ENCODE measurements at regions not wholly inside any gene's neighbourhood (a gene's known extent, or its start where the extent isn't known, plus 50 kb on each side); places are given as distances from the start of the nearest gene placed in this dataset.

DNA sequence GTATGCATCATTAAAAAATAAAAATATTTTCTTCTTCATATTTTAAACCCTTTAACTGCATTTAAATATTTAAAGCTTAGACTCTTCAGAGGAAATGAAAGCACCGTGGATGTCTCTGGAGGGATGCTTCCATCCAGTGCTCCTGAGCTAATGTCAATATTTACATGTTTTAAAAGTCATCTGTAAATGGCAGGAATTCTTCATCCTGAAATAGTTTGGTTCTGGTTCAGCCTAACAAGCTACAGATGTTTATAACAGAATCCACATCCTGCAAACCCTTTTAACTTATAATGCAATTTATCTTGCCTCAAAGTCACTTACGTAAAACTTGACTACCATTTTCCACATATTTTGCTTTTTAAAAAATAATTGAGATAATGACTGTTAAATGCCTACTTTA lies 1207.3 kb downstream of the SLC16A7 start:
- DNase-seq, result no peak

DNA sequence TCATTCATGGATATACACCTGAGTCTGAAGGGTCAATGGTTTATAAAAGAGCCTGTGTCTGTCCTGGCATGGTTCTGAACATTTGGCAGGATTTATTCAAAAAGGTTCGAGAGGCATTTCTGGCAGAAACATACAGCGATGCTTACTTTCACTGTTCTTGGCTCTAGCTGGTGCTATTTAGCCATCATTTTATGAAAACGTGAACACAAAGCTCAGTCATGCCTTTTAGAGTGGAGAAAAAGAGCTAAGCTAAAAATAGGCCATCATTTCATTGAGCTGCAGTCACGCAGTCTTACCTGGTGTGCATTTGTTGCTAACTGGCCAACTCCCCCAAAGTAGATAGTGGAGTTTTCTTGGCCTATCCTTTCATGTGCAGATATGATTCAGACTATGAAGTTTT lies 1209.5 kb downstream of the SLC16A7 start:
- no peak for DNase-seq

DNA sequence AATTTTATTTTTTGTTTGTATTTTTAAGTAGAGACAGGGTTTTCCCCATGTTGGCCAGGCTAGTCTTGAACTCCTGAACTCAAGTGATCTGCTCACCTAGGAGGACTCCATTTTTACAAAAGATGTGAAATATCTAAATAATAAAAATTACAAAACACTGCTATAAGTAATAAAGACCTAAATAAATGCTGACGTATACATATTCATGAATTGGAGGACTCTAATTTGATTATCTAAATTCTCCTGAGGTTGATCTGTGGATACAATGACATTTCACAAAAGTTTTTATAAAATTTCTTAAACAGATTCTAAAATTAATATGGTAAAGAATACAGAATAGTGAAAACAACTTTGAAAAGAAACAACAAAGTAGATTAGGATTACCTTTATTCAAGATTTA lies 1224.0 kb downstream of the SLC16A7 start:
- DNase-seq, result no peak

DNA sequence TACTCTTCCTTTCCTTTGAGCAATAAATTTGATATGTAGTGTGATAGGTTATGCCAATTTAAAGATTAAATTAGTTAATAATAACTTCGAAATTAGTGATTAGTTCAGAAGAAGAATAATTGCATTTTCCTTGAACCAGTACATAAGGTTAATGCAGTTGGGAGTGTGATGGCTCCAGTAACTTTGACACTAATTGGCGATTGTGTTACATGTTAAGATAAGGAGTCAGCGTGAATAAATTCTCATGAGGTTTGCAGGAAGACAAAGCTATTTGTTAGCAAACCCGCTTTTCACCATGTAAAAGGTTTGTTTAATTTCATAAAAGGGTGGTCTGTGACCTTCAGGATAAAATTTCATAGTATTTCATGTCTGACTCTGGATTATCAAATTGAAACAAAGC lies 1226.8 kb downstream of the SLC16A7 start:
- DNase-seq, result no peak

DNA sequence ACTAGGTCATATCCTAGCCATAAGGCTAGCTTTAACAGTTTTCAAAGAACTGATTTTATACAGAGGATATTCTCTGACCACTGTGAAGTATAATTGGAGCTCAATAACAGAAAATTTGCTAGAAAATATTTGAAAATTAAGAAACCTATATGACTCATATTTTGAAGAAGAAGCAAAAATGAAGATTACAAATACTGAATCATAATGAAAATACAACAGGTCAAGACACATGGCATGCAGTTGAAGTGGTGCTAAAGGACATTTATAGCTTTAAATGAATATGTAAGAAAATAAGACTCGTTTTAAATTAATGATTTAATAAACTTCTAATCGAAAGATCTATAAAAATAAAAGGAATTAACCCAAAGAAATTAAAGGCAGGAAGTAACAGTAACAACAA lies 1234.6 kb downstream of the SLC16A7 start:
- no peak for DNase-seq

DNA sequence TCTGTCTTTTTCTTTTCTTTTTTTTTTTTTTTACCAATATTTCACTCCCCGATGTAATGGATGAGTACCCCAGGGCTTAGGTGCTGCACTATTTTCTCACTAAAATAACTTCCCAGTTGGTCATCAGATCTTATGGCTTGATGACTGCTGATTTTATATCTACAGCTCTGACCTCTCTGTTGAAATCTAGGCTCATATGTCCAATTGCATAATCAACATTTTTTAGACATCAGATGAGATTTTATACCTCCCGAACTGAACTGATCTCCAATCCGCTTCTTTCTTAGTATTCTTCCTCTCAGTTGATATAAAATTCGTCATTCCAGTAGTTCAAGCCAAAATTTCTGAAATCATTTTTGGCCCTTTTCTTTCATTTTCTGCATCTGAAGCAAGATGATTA lies 1236.5 kb downstream of the SLC16A7 start:
- no peak for DNase-seq

DNA sequence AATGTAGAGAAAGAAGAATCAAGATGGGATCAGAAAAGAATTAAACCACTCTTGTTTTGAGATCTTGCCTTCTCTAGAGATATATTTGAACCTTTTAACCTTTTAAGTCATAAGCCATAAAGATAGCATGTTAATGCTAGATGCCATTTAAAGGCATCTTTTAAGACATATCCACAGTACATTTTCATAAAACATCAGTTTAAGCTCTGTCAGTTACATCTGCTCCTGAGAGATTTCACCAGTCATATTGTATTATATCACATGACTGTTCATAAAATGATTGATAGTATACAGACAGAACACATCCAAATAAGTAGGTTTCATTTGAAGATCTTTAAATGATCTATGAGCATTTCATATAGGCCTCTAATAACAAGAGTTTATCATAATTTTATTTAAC lies 1238.5 kb downstream of the SLC16A7 start:
- DNase-seq, result no peak

DNA sequence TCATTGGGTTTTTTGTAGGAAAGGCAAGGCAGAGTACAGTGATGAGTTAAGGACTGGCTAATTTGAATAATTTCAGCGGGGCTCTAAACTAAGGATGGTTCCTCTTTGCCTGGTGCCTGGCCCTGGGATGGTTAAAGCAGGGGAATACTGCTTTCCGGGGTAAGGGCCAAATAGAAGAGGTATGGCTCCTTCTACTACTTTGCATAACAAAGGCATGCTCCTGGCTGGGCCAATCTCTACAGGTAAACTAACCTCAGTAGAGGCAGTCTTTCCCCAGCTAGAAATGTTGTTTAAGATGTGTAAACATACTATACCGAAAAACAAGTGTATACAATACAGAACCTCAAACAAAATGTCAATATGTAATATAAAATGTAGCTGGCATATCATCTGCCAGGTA lies 1239.0 kb downstream of the SLC16A7 start:
- DNase-seq, result no peak

DNA sequence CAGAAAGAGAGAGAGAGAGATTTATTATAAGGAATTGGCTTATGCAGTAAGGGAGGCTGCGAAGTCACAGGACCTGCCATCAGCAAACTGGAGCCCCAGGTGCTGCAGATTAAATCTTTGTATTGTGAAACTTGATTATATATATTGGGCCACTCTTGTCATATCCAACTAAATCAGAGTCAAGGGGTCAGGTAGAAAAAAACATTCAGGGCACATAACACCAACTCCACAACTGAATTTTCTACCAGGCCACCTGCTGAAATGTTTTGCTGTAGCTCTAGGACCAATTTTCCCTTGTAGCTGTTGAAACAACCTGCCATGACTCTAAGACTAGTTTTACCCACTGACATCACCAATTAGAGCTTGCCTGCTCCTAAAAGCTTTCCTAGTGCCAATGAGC lies 1240.8 kb downstream of the SLC16A7 start:
- no peak for DNase-seq

DNA sequence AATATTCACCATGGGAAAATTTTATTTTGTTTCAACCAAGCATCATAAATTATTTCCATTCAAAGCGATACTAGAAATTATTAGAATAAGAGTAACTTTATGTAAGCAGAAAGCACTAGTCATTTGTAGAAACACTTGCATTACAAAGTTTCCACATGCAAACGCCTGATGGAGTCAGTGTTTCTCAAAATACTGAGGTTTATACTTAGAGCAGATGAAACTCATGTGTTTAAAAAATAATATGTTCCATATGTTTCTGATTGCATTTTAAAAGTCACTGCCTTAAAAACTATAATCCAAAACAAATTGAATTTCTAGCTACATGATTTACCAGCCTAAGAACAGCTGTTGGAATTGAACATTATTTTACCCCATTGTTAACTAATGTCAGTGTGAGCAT lies 1246.4 kb downstream of the SLC16A7 start:
- DNase-seq, result no peak

DNA sequence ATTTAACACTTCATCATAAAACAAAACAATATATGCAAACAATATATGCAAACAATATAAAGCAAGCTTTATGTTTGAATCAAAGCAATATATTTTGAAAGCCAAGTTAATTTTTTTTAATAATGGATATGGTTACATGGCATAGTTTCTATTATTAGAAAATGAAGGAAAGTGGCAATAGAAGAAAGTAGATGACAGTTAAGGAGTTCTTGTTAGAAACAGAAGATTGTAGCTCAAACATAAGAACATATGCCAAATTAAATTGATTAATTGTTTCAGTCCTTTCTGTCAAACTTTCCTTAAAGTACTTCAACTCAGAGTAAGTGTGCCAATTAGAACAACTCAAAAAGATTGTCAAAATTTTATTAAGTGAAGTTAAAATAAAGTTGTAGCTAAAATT lies 1248.3 kb downstream of the SLC16A7 start:
- DNase-seq, result no peak

DNA sequence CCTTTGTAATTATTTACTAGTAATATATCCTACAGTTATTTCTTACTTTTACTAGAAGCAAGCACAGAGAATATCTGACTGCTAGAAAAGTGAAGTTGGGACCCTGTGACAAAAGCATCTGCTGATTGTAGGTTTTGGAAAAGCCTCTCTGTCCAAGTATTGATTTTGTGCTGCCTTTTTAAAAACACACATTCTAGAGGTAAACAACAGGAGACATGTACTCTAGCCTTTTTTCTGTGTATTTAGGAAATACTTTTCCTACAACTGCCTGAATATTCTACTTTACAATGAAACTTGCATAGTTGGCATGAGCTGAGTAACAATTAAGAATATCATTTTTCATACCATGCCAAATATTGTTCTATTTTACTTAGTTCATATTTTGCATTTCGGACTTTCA lies 1249.0 kb downstream of the SLC16A7 start:
- no peak for DNase-seq

DNA sequence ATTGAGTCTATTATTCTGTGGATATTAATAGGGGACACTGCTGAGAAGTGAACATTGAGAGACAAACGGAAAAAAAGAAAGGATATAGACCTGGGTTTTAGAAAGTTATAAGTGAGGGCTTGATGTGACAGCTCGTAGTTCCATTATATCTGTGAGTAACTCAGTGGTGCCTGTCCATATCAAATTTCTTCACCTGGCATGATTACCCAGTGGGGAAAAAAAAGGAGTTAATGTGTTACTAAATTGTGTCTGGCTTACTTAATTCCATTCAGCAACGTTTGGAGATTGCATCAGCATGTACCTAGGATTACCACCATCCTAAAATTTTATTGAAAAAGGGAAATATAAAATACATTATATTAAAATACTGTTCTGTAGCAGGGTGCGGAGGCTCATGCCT lies 1249.9 kb downstream of the SLC16A7 start:
- no peak for DNase-seq

DNA sequence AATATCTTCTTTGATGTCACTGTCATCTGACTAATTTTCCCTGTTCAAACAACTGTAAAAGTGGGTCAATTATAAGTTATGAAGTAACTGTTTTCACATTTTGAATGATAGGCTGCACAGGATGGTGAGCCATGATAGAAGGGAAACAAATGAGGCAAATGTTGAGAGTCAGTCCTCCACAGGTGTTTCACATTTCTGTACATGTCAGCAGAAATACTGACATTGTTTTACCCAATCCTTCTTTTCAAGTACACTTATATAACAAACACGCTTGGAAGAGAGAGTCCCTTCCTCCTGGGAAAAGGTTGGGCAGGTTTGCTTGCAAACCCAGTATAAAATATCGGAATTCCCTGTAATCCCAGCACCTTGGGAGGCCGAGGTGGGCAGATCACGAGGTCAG lies 1251.5 kb downstream of the SLC16A7 start:
- DNase-seq, result no peak

DNA sequence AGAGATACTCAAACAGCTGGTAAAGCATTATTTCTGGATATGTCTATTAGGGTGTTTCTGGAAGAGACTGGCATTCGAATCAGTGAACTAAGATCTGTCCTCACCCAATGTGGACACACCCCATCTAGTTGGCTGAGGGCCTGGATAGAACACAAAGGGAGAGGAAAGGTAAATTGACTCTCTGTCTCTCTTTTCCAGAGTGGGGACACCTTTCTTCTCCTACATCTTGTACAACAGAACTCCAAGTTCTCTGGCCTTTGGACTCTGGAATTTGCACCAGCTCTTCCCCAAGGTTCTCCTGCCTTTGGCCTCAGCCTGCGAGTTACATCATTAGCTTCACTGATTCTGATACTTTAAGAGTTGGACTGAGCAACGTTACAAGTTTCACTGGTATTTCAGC lies 1253.9 kb downstream of the SLC16A7 start:
- no peak for DNase-seq

DNA sequence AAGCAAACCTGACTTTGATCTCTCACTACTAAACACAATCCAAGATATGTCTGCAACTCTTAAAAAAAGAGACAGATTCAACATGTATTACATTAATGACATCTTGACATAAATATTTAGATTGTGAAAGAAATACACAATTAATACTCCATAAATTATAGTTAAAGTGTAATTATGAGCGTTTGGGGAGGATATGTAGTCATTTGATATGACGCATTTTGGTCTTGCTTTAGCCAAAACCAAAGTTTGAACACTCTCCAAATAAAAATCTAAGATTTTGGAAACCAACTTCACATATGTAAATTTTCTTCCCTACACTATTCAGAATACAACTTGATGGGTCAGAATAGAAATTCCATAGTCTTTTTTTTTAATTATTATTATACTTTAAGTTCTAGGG lies 1257.6 kb downstream of the SLC16A7 start:
- no peak for DNase-seq

DNA sequence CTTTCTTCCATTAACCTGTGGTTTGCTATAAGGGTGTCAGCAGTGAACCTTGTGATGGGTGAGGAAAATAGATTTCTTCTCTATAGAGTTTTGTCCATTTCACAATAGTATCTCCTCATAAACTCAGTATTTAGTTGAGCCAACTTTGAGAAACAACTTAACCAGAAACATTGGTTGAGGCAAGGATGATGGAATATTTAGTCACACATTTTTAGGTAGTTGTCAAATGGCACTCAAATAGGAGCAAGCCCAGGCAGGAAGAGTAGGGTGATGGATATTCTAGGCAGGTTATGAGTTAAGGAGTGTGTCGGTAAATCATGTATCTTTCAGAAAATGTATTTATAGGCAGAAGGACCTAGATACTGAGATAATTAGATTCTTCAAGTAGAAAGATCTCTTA lies 1267.6 kb downstream of the SLC16A7 start:
- no peak for DNase-seq

DNA sequence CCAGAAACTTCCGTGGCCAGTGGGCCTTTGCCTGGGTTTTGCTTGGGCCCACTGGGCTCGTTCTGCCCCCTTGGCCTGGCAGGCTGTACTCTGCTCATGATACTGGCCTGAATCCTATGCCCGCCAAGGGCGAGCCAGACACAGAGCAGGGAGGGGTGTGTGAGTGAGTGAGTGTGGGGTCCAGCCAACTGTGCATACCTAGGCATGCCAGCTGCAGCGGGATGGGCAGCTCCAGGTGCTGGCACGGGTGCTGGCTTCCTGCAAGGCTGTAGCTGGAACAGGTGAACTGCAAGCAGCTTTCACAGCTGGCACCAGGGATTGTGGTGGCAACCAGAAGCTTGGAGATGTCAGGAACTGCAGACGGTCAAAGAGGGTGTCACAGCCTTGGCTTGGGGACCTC lies 1276.4 kb downstream of the SLC16A7 start:
- DNase-seq, result no peak

DNA sequence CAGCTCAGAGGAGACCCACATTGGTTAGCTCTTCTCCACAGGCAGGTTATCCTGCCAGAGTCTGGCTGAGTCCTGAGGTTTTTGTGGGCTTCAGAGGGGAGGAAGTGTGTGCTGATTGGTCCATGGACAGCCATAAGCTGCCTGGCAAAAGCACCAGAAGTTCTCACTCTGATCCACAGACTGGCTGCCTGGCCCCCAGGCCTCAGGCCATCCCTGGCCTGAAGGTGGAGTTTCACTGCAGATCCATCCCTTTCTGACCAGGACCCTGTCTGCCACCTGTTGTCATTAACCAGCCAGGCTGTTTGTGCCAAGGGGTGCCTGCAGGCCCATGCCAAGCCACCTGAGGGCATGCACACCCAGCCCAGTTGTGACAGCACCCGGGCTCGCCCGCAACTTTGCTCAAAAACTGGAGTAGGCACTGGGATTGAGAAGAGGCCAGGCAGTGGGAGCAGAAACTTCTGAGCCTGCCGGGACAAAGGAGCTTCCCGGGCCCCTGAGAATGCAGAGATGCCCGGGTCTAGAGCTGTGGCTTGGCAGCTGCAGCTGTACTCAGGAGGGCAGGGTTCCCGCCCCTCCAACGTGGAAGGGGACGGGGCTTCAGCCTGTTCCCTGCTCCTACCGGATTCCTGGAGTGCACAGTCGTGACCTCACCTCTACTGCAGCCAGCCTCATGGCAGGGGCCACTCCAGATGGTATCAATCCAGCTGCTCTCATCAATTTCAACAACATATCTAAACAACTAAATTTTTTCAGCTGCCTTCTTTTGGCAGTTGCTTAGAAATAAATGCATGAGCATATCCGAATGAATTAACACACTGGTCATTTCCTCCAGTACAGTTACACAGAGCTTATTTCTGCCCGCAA lies 1277.3 kb downstream of the SLC16A7 start:
- no peak for DNase-seq

DNA sequence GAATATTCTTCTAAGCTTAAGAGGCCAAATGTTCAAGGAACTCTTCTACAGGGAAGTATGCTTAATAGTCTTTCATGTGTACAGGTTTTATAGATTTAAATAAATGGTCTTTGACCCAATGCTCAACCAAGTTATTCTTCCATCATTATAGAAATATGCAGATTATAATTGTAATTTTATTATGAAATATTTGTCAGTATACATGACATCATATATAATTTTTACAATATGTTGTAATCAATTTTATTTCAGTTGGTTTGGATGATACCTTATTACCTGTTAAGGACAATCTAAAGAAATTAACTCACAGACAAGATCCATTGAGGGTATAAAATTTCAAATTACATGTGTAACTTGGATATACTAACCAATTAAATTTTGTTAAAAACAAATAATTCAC lies 1278.3 kb downstream of the SLC16A7 start:
- no peak for DNase-seq

DNA sequence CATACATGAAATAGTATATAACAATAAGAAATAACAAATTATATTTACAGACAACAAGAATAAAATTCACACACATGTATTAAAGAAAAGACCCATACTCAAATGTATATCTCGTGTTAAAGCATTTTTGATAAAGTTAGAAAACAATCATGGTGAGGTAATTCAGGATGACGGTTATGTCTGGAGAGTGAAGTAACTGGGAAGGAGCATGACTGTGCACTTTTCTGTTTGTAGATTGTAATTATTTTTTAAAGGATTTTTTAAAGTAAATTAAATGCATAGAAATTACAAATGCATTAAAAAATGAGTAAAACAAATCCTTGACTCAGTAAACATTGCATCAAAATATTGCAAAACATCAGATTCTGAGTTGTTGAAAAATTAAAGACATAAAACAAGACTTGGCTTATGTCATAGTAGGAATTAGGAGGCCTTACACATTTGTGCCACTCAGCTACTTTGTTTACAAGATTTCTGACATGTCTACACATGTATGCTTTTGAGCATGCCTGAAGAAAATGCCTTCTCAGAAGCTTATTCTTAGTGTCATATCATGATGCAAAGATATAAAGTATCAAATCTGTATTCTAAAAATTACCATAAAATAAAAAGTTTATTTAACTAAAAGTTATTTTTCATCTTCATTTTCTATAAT lies 1325.1 kb downstream of the SLC16A7 start:
- no peak for DNase-seq

DNA sequence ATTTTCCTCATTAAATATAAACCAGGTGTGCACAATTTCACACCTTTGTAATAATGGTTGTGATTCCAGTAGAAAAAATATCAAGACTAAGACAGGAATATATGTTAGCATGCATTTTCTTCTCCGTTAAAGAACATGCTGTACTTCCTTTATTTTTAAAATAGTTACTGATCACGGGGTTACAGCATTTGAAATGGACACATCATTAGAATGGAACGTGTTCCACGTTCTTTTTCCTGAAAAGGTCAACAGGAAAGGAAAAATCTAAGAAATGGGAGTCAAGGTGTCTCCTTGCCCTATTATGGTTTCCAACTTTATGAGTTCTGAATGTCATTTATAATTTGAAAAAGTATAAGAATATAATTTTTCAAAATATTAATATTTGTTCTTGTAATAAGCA lies 1325.7 kb downstream of the SLC16A7 start:
- DNase-seq, result no peak

DNA sequence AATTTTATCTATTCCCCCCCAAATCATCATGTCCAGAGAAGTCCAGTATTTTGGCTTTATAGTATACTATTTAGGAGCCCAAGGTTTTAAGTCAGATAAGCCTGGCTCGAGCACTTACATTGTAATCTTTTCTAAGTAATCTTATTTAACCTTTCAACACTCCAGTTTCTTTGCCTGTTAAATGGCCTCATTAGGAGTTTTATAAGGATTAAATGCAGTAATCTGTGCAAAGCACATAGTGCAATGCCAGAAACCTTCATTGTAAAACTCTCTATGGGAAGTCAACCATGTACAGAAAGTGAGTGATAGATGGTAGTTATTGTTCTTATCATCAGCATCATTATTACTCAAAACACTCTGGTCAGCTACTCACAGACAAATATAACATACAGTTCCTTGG lies 1330.4 kb downstream of the SLC16A7 start:
- no peak for DNase-seq

DNA sequence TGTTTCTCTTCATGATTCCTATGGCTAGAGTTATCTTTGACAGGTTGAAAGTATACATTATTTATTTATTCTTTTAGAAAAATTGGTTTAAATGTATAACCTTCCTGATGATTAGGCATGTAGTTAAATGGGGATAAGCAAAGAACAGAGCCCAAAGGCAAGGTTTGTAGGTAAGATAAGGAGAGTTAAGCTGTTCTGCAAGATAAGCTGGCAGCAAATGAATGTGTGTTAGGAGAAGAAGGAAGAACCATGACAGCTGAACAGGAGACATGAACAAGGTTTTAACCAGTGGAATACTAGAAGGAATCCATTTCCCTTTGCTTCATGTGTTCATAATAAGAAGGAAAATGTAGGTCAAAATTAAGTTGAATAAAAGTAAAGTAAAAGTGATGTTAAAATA lies 1330.1 kb upstream of the USP15 start:
- no peak for DNase-seq

Measured in NCI-H1105 (cell line).